ENCODE measurements at regions not wholly inside any gene's neighbourhood (a gene's known extent, or its start where the extent isn't known, plus 50 kb on each side); places are given as distances from the start of the nearest gene placed in this dataset.
A peak's percentile ranks its signal among the peaks of the same experiment; 100 is the strongest.

- Mint-ChIP-seq H3K9me3 (peaks cover 13% of the 10 kb centered on the region), H3K4me3 (no peak overlapping the region), H3K27me3 (ENCODE audit: low read depth) (no peaks in the 10 kb centered on the region), H3K4me1 (peaks cover 22% of the 10 kb centered on the region), H3K36me3 (no peaks in the 10 kb centered on the region), H3K27ac (peak overlapping the region; percentile 77)
- no peak for TF ChIP-seq CTCF (IDR thresholded peaks at IDR 0.05; ENCODE audit: unreplicated experiment)
- no peak for DNase-seq (ENCODE audit: low spot score in 2 of 2, unreplicated experiment in 2 of 2)
Observed at GRCh38 chr4:149158817-149159216, 656.8 kb downstream of the IQCM start.

GRCh38 chr4:149145803-149146202 is 669.8 kb downstream of the IQCM start:
- H3K27me3 Mint-ChIP-seq (ENCODE audit: low read depth) = no peaks in the 10 kb centered on the region
- no peak overlapping the region for H3K27ac Mint-ChIP-seq
- no peaks in the 10 kb centered on the region for H3K36me3 Mint-ChIP-seq
- H3K4me3 Mint-ChIP-seq = no peak overlapping the region
- no peak for DNase-seq (ENCODE audit: low spot score in 2 of 2, unreplicated experiment in 2 of 2)
- H3K4me1 Mint-ChIP-seq = peaks cover 15% of the 10 kb centered on the region
- no peaks in the 10 kb centered on the region for H3K9me3 Mint-ChIP-seq
- no peak for TF ChIP-seq CTCF (IDR thresholded peaks at IDR 0.05; ENCODE audit: unreplicated experiment)

GRCh38 chr4:149144060-149144459 is 671.6 kb downstream of the IQCM start:
- no peak for DNase-seq (ENCODE audit: low spot score in 2 of 2, unreplicated experiment in 2 of 2)
- no peaks in the 10 kb centered on the region for H3K36me3 Mint-ChIP-seq
- H3K27me3 Mint-ChIP-seq (ENCODE audit: low read depth) = no peaks in the 10 kb centered on the region
- no peak overlapping the region for H3K4me3 Mint-ChIP-seq
- TF ChIP-seq CTCF (IDR thresholded peaks at IDR 0.05; ENCODE audit: unreplicated experiment) = no peak
- no peaks in the 10 kb centered on the region for H3K9me3 Mint-ChIP-seq
- peaks cover 21% of the 10 kb centered on the region for H3K4me1 Mint-ChIP-seq
- no peak overlapping the region for H3K27ac Mint-ChIP-seq

GRCh38 chr4:149141391-149141790 is 674.3 kb downstream of the IQCM start:
- Mint-ChIP-seq H3K27me3 (ENCODE audit: low read depth) (no peaks in the 10 kb centered on the region), H3K4me3 (no peak overlapping the region), H3K4me1 (peaks cover 19% of the 10 kb centered on the region), H3K9me3 (no peaks in the 10 kb centered on the region), H3K36me3 (no peaks in the 10 kb centered on the region), H3K27ac (no peak overlapping the region)
- TF ChIP-seq CTCF (IDR thresholded peaks at IDR 0.05; ENCODE audit: unreplicated experiment) = no peak
- DNase-seq (ENCODE audit: low spot score in 2 of 2, unreplicated experiment in 2 of 2) = no peak

- peaks cover 19% of the 10 kb centered on the region for H3K4me1 Mint-ChIP-seq
- TF ChIP-seq CTCF (IDR thresholded peaks at IDR 0.05; ENCODE audit: unreplicated experiment) = no peak
- H3K9me3 Mint-ChIP-seq = no peaks in the 10 kb centered on the region
- H3K4me3 Mint-ChIP-seq = no peak overlapping the region
- H3K27ac Mint-ChIP-seq = no peak overlapping the region
- no peaks in the 10 kb centered on the region for H3K36me3 Mint-ChIP-seq
- H3K27me3 Mint-ChIP-seq (ENCODE audit: low read depth) = no peaks in the 10 kb centered on the region
- no peak for DNase-seq (ENCODE audit: low spot score in 2 of 2, unreplicated experiment in 2 of 2)
Observed at GRCh38 chr4:149140841-149141240, 674.8 kb downstream of the IQCM start.

GRCh38 chr4:149136951-149137620 is 678.6 kb downstream of the IQCM start:
- no peak overlapping the region for H3K27ac Mint-ChIP-seq
- peaks cover 18% of the 10 kb centered on the region for H3K4me1 Mint-ChIP-seq
- TF ChIP-seq CTCF (IDR thresholded peaks at IDR 0.05; ENCODE audit: unreplicated experiment) = no peak
- H3K36me3 Mint-ChIP-seq = no peaks in the 10 kb centered on the region
- H3K27me3 Mint-ChIP-seq (ENCODE audit: low read depth) = no peaks in the 10 kb centered on the region
- no peak for DNase-seq (ENCODE audit: low spot score in 2 of 2, unreplicated experiment in 2 of 2)
- peaks cover 11% of the 10 kb centered on the region for H3K9me3 Mint-ChIP-seq
- no peak overlapping the region for H3K4me3 Mint-ChIP-seq

Data from mesothelial cell of epicardium (in vitro differentiated cells).